ENCODE measurements at regions not wholly inside any gene's neighbourhood (a gene's known extent, or its start where the extent isn't known, plus 50 kb on each side); places are given as distances from the start of the nearest gene placed in this dataset.
"Not testable (repeated sequence)": the region's sequence is repeated elsewhere in the genome, so short reads cannot be mapped to it uniquely, and the experiment has no call there.

GRCh38 chr1:101595881-101596374 is 359.1 kb downstream of the S1PR1 start:
- Histone ChIP-seq H3K27ac (ENCODE audit: poor library complexity, severe bottlenecking) (no peak overlapping the region), H3K4me1 (ENCODE audit: insufficient read depth, poor library complexity, severe bottlenecking) (no peaks in the 10 kb centered on the region), H3K9me3 (ENCODE audit: severe bottlenecking) (no peaks in the 10 kb centered on the region), H3K27me3 (ENCODE audit: insufficient read depth, poor library complexity, severe bottlenecking) (no peaks in the 10 kb centered on the region), H3K4me3 (ENCODE audit: severe bottlenecking) (no peak overlapping the region), H3K36me3 (ENCODE audit: low read depth) (no peaks in the 10 kb centered on the region)
- ATAC-seq (ENCODE audit: low read depth) (no peak), DNase-seq (ENCODE audit: low spot score) (no peak)
- no peak for TF ChIP-seq CTCF (IDR thresholded peaks at IDR 0.05; ENCODE audit: poor library complexity, severe bottlenecking)

- H3K9me3 ChIP-seq (ENCODE audit: severe bottlenecking); H3K4me1 ChIP-seq (ENCODE audit: insufficient read depth, poor library complexity, severe bottlenecking); H3K27me3 ChIP-seq (ENCODE audit: insufficient read depth, poor library complexity, severe bottlenecking); ATAC-seq (ENCODE audit: low read depth); H3K27ac ChIP-seq (ENCODE audit: poor library complexity, severe bottlenecking); H3K36me3 ChIP-seq (ENCODE audit: low read depth); H3K4me3 ChIP-seq (ENCODE audit: severe bottlenecking); DNase-seq (ENCODE audit: low spot score): not testable (repeated sequence)
Observed at GRCh38 chr1:101600615-101601014, 363.8 kb downstream of the S1PR1 start.

- Histone ChIP-seq H3K27me3 (ENCODE audit: insufficient read depth, poor library complexity, severe bottlenecking) (peaks cover 9% of the 10 kb centered on the region), H3K27ac (ENCODE audit: poor library complexity, severe bottlenecking) (no peak overlapping the region), H3K36me3 (ENCODE audit: low read depth) (no peaks in the 10 kb centered on the region), H3K4me1 (ENCODE audit: insufficient read depth, poor library complexity, severe bottlenecking) (no peaks in the 10 kb centered on the region), H3K9me3 (ENCODE audit: severe bottlenecking) (no peaks in the 10 kb centered on the region), H3K4me3 (ENCODE audit: severe bottlenecking) (no peak overlapping the region)
- no peak for TF ChIP-seq CTCF (IDR thresholded peaks at IDR 0.05; ENCODE audit: poor library complexity, severe bottlenecking)
- DNase-seq (ENCODE audit: low spot score) (no peak), ATAC-seq (ENCODE audit: low read depth) (no peak)
Observed at GRCh38 chr1:101603726-101604125, 366.9 kb downstream of the S1PR1 start.

GRCh38 chr1:101605878-101606277 is 369.1 kb downstream of the S1PR1 start:
- Histone ChIP-seq H3K4me3 (ENCODE audit: severe bottlenecking) (no peak overlapping the region), H3K27ac (ENCODE audit: poor library complexity, severe bottlenecking) (no peak overlapping the region), H3K9me3 (ENCODE audit: severe bottlenecking) (no peaks in the 10 kb centered on the region), H3K4me1 (ENCODE audit: insufficient read depth, poor library complexity, severe bottlenecking) (no peaks in the 10 kb centered on the region), H3K36me3 (ENCODE audit: low read depth) (no peaks in the 10 kb centered on the region), H3K27me3 (ENCODE audit: insufficient read depth, poor library complexity, severe bottlenecking) (peaks cover 9% of the 10 kb centered on the region)
- no peak for TF ChIP-seq CTCF (IDR thresholded peaks at IDR 0.05; ENCODE audit: poor library complexity, severe bottlenecking)
- ATAC-seq (ENCODE audit: low read depth) (no peak), DNase-seq (ENCODE audit: low spot score) (no peak)

- Histone ChIP-seq H3K4me1 (ENCODE audit: insufficient read depth, poor library complexity, severe bottlenecking) (no peaks in the 10 kb centered on the region), H3K27ac (ENCODE audit: poor library complexity, severe bottlenecking) (no peak overlapping the region), H3K27me3 (ENCODE audit: insufficient read depth, poor library complexity, severe bottlenecking) (no peaks in the 10 kb centered on the region), H3K9me3 (ENCODE audit: severe bottlenecking) (no peaks in the 10 kb centered on the region), H3K36me3 (ENCODE audit: low read depth) (no peaks in the 10 kb centered on the region), H3K4me3 (ENCODE audit: severe bottlenecking) (no peak overlapping the region)
- TF ChIP-seq CTCF (IDR thresholded peaks at IDR 0.05; ENCODE audit: poor library complexity, severe bottlenecking) = no peak
- ATAC-seq (ENCODE audit: low read depth) (no peak), DNase-seq (ENCODE audit: low spot score) (no peak)
Observed at GRCh38 chr1:101613546-101613945, 376.7 kb downstream of the S1PR1 start.
